IPS-NIHi7 (cell line): ENCODE measurements at regions not wholly inside any gene's neighbourhood (a gene's known extent, or its start where the extent isn't known, plus 50 kb on each side); places are given as distances from the start of the nearest gene placed in this dataset.

Experiments
- DNase-seq: peaks from one replicate; pipeline ENCODE4 v3.0.0; 2012; ENCODE audit warnings: mixed read lengths; ENCODE audit errors: extremely low spot score

GRCh38 chr5:68746643-68747420 lies 347.0 kb upstream of the SLC30A5 start:
- no peak for DNase-seq

GRCh38 chr5:68747521-68747920 lies 346.3 kb upstream of the SLC30A5 start:
- DNase-seq: no peak

- no peak for DNase-seq
Measured at GRCh38 chr5:68748101-68748500, 345.7 kb upstream of the SLC30A5 start.

- no peak for DNase-seq
Measured at GRCh38 chr5:68749077-68749476, 344.7 kb upstream of the SLC30A5 start.

- DNase-seq: no peak
Measured at GRCh38 chr5:68749631-68750030, 344.2 kb upstream of the SLC30A5 start.

GRCh38 chr5:68751661-68752060 lies 342.2 kb upstream of the SLC30A5 start:
- DNase-seq: no peak

GRCh38 chr5:68754536-68754935 lies 339.3 kb upstream of the SLC30A5 start:
- no peak for DNase-seq

- DNase-seq: no peak
Measured at GRCh38 chr5:68755293-68755692, 338.5 kb upstream of the SLC30A5 start.

GRCh38 chr5:68757006-68757405 lies 336.8 kb upstream of the SLC30A5 start:
- DNase-seq: no peak

- DNase-seq: no peak
Measured at GRCh38 chr5:68757626-68758212, 336.1 kb upstream of the SLC30A5 start.

- no peak for DNase-seq
Measured at GRCh38 chr5:68759593-68759992, 334.2 kb upstream of the SLC30A5 start.

GRCh38 chr5:68762201-68762600 lies 331.6 kb upstream of the SLC30A5 start:
- no peak for DNase-seq

GRCh38 chr5:68766952-68767464 lies 326.8 kb upstream of the SLC30A5 start:
- DNase-seq: no peak

GRCh38 chr5:68770551-68770950 lies 323.3 kb upstream of the SLC30A5 start:
- DNase-seq: no peak

GRCh38 chr5:68771221-68771620 lies 322.6 kb upstream of the SLC30A5 start:
- DNase-seq: no peak

- no peak for DNase-seq
Measured at GRCh38 chr5:68771732-68772131, 322.1 kb upstream of the SLC30A5 start.

GRCh38 chr5:68776381-68776780 lies 317.4 kb upstream of the SLC30A5 start:
- DNase-seq: no peak

- DNase-seq: no peak
Measured at GRCh38 chr5:68777135-68777534, 316.7 kb upstream of the SLC30A5 start.

- no peak for DNase-seq
Measured at GRCh38 chr5:68778484-68778883, 315.3 kb upstream of the SLC30A5 start.

GRCh38 chr5:68780299-68780955 lies 313.4 kb upstream of the SLC30A5 start:
- no peak for DNase-seq

GRCh38 chr5:68793074-68793473 lies 300.7 kb upstream of the SLC30A5 start:
- no peak for DNase-seq

- DNase-seq: no peak
Measured at GRCh38 chr5:68793993-68794392, 299.8 kb upstream of the SLC30A5 start.

GRCh38 chr5:68795190-68795589 lies 298.6 kb upstream of the SLC30A5 start:
- no peak for DNase-seq
